ENCODE measurements at regions not wholly inside any gene's neighbourhood (a gene's known extent, or its start where the extent isn't known, plus 50 kb on each side); places are given as distances from the start of the nearest gene placed in this dataset.
A peak's percentile ranks its signal among the peaks of the same experiment; 100 is the strongest.

- H3K36me3 ChIP-seq (ENCODE audit: control insufficient read depth, insufficient read depth, low read length): no peaks in the 10 kb centered on the region
- no peak for FAIRE-seq
Observed at GRCh38 chr5:164187785-164188184, 682.4 kb downstream of the MAT2B start.

GRCh38 chr5:164188733-164189148 lies 683.3 kb downstream of the MAT2B start:
- Histone ChIP-seq H3K36me3 (ENCODE audit: control insufficient read depth, insufficient read depth, low read length) (no peaks in the 10 kb centered on the region), H3K4me3 (ENCODE audit: low read depth, low read length) (no peak overlapping the region), H3K27me3 (ENCODE audit: control insufficient read depth, insufficient read depth, low read length) (no peaks in the 10 kb centered on the region)
- DNase-seq (ENCODE audit: low read depth) (no peak), FAIRE-seq (no peak)
- no peak for TF ChIP-seq CTCF (IDR thresholded peaks at IDR 0.05; ENCODE audit: insufficient read depth, low read length, severe bottlenecking)

More at GRCh38 chr5:164187785-164188184, 682.4 kb downstream of the MAT2B start:
- no peaks in the 10 kb centered on the region for H3K27me3 ChIP-seq (ENCODE audit: control insufficient read depth, insufficient read depth, low read length)
- H3K4me3 ChIP-seq (ENCODE audit: low read depth, low read length): no peak overlapping the region
- TF ChIP-seq CTCF (IDR thresholded peaks at IDR 0.05; ENCODE audit: insufficient read depth, low read length, severe bottlenecking): no peak
- DNase-seq (ENCODE audit: low read depth): no peak

GRCh38 chr5:164191240-164191639 lies 685.8 kb downstream of the MAT2B start:
- H3K36me3 ChIP-seq (ENCODE audit: control insufficient read depth, insufficient read depth, low read length): no peaks in the 10 kb centered on the region
- no peaks in the 10 kb centered on the region for H3K27me3 ChIP-seq (ENCODE audit: control insufficient read depth, insufficient read depth, low read length)
- no peak overlapping the region for H3K4me3 ChIP-seq (ENCODE audit: low read depth, low read length)
- TF ChIP-seq CTCF (IDR thresholded peaks at IDR 0.05; ENCODE audit: insufficient read depth, low read length, severe bottlenecking): no peak
- DNase-seq (ENCODE audit: low read depth) (no peak), FAIRE-seq (no peak)

- Histone ChIP-seq H3K36me3 (ENCODE audit: control insufficient read depth, insufficient read depth, low read length) (no peaks in the 10 kb centered on the region), H3K27me3 (ENCODE audit: control insufficient read depth, insufficient read depth, low read length) (no peaks in the 10 kb centered on the region), H3K4me3 (ENCODE audit: low read depth, low read length) (no peak overlapping the region)
- no peak for DNase-seq (ENCODE audit: low read depth)
- no peak for FAIRE-seq
- TF ChIP-seq CTCF (IDR thresholded peaks at IDR 0.05; ENCODE audit: insufficient read depth, low read length, severe bottlenecking): no peak
Observed at GRCh38 chr5:164202338-164202737, 696.9 kb downstream of the MAT2B start.

- no peaks in the 10 kb centered on the region for H3K27me3 ChIP-seq (ENCODE audit: control insufficient read depth, insufficient read depth, low read length)
- no peaks in the 10 kb centered on the region for H3K36me3 ChIP-seq (ENCODE audit: control insufficient read depth, insufficient read depth, low read length)
- no peak for TF ChIP-seq CTCF (IDR thresholded peaks at IDR 0.05; ENCODE audit: insufficient read depth, low read length, severe bottlenecking)
- DNase-seq (ENCODE audit: low read depth) (peak; percentile 74), FAIRE-seq (no peak)
- no peak overlapping the region for H3K4me3 ChIP-seq (ENCODE audit: low read depth, low read length)
Observed at GRCh38 chr5:164203581-164204225, 698.3 kb downstream of the MAT2B start.

Measured in bronchial epithelial cell (primary cell).